HCT116 (cell line): ENCODE measurements at regions not wholly inside any gene's neighbourhood (a gene's known extent, or its start where the extent isn't known, plus 50 kb on each side); places are given as distances from the start of the nearest gene placed in this dataset.

Experiments used
- ATAC-seq: fragments of 200-7000 bp; cut with Tn5 transposase; 2 replicates; pipeline ENCODE4 v1.9.1; 2020; ENCODE audit warnings: mild to moderate bottlenecking, moderate library complexity
- BruUV-seq: library from RNA; stranded (reverse); fragments of 400-500 nt; replicated peaks from 2 replicates; lab custom pipeline; 2021; lab: Mats Ljungman, UMichigan
- CTCF ChIA-PET: fragments of 300-600 bp; sonication (Branson Sonifier 250); formaldehyde crosslinking; loops from one replicate; lab custom pipeline; 2021; ENCODE audit warnings: antibody characterized with exemption; lab: Charles Lee
- POLR2A ChIA-PET: fragments of 300-600, 350-600 bp; sonication (Branson Sonifier 250); formaldehyde crosslinking; loops from one replicate; lab custom pipeline; 2021; ENCODE audit warnings: antibody characterized with exemption; lab: Charles Lee
- RAD21 ChIA-PET, 2 experiments: fragments of 300-600 bp; sonication (Branson Sonifier 250); formaldehyde crosslinking; loops; one replicate each; lab custom pipeline; 2023; ENCODE audit warnings: low total read pairs in 2 of 2; ENCODE audit not compliant: uncharacterized antibody in 2 of 2, unreplicated experiment in 2 of 2, low non-redundant PET in 1 of 2; lab: Charles Lee
- DNase-seq: peaks from one replicate; pipeline ENCODE4 v3.0.0-alpha.2; 2010; ENCODE audit warnings: low read depth, low spot score
- H2AFZ ChIP-seq: fragments of 200-600 bp; shearing (Covaris generic), sonication (generic); 2 replicates; pipeline ENCODE4 v1.6.1; 2017; ENCODE audit warnings: low read depth, mixed run types, mixed read lengths, antibody characterized with exemption, low read length; ENCODE audit not compliant: poor library complexity, severe bottlenecking
- H3K27ac ChIP-seq: 2 replicates; pipeline ENCODE4 v1.5.1; 2012; ENCODE audit warnings: low read depth, low read length
- H3K27me3 ChIP-seq: fragments of 200-600 bp; sonication (generic); 2 replicates; pipeline ENCODE4 v1.6.1; 2016; ENCODE audit warnings: mixed run types, low read length, mixed read lengths; ENCODE audit not compliant: insufficient read depth
- H3K36me3 ChIP-seq, 2 experiments: fragments of 200-500 bp in 1 of 2; fragments of 200-600 bp in 1 of 2; sonication (Bioruptor generic) in 1 of 2; sonication (generic) in 1 of 2; 2 replicates each; pipeline versions ENCODE4 v1.5.1 to v1.6.1; 2014 to 2016; ENCODE audit warnings: low read length in 2 of 2, inconsistent platforms in 1 of 2, mixed read lengths in 1 of 2, mixed run types in 1 of 2; ENCODE audit not compliant: insufficient read depth in 2 of 2, control insufficient read depth in 1 of 2
- H3K4me1 ChIP-seq, 2 experiments: fragments of 200-600 bp in 1 of 2; sonication (generic) in 1 of 2; 2 replicates each; pipeline versions ENCODE4 v1.5.1 to v1.6.1; 2012 to 2017; ENCODE audit warnings: low read length in 2 of 2, inconsistent platforms in 1 of 2, mild to moderate bottlenecking in 1 of 2, mixed read lengths in 1 of 2, mixed run types in 1 of 2, moderate library complexity in 1 of 2; ENCODE audit not compliant: insufficient read depth in 2 of 2, control insufficient read depth in 1 of 2
- H3K4me2 ChIP-seq: fragments of 200-600 bp; sonication (generic); 2 replicates; pipeline ENCODE4 v1.6.1; 2017; ENCODE audit warnings: mixed run types, low read length, mixed read lengths
- H3K4me3 ChIP-seq, 2 experiments: fragments of 200-600 bp in 1 of 2; sonication (generic) in 1 of 2; replicated peaks in 1 of 2; 2 replicates each; pipeline ENCODE4 v1.5.1; 2011 to 2016; ENCODE audit warnings: low read length in 2 of 2, control low read depth in 1 of 2, low read depth in 1 of 2, mild to moderate bottlenecking in 1 of 2, mixed read lengths in 1 of 2, mixed run types in 1 of 2
- H3K79me2 ChIP-seq: fragments of 200-600 bp; sonication (generic); 2 replicates; pipeline ENCODE4 v1.6.1; 2017; ENCODE audit warnings: mild to moderate bottlenecking, mixed run types, low read length, moderate library complexity, mixed read lengths; ENCODE audit not compliant: insufficient read depth
- H3K9ac ChIP-seq: fragments of 200-600 bp; sonication (generic); 2 replicates; pipeline ENCODE4 v1.6.1; 2016; ENCODE audit warnings: low read length, mixed read lengths
- H3K9me2 ChIP-seq: fragments of 200-600 bp; sonication (generic), shearing (Covaris generic); 2 replicates; pipeline ENCODE4 v1.6.1; 2017; ENCODE audit warnings: mixed run types, mild to moderate bottlenecking, moderate library complexity; ENCODE audit not compliant: insufficient read depth
- H3K9me3 ChIP-seq, 2 experiments: fragments of 200-500 bp in 1 of 2; fragments of 200-600 bp in 1 of 2; sonication (Bioruptor generic) in 1 of 2; sonication (generic) in 1 of 2; 2 replicates each; pipeline ENCODE4 v1.6.1; 2014 to 2017; ENCODE audit warnings: low read length in 2 of 2, mixed read lengths in 2 of 2, inconsistent platforms in 1 of 2, low read depth in 1 of 2, mild to moderate bottlenecking in 1 of 2, mixed run types in 1 of 2, moderate library complexity in 1 of 2; ENCODE audit not compliant: control insufficient read depth in 1 of 2, insufficient read depth in 1 of 2
- H4K20me1 ChIP-seq: fragments of 200-600 bp; sonication (generic), shearing (Covaris generic); 2 replicates; pipeline ENCODE4 v1.6.1; 2017; ENCODE audit warnings: mixed run types, mild to moderate bottlenecking, moderate library complexity; ENCODE audit not compliant: insufficient read depth
- ATF3 ChIP-seq: IDR thresholded peaks from 2 replicates; pipeline ENCODE4 v1.6.1; 2012
- CBX3 ChIP-seq: IDR thresholded peaks from 2 replicates; pipeline ENCODE4 v1.6.1; 2012; ENCODE audit warnings: low read depth
- CEBPB ChIP-seq: IDR thresholded peaks from 2 replicates; pipeline ENCODE4 v1.6.1; 2012; ENCODE audit warnings: low read depth
- CTCF ChIP-seq, 3 experiments: fragments of 200-600 bp in 1 of 3; sonication (generic) in 1 of 3; IDR thresholded peaks in 2 of 3; conservative IDR thresholded peaks in 1 of 3; 2 replicates each; pipeline ENCODE4 v1.5.1; 2012 to 2017; ENCODE audit warnings: low read depth in 2 of 3, low read length in 2 of 3, antibody characterized with exemption in 1 of 3, borderline replicate concordance in 1 of 3, control low read depth in 1 of 3, mild to moderate bottlenecking in 1 of 3, mixed read lengths in 1 of 3, mixed run types in 1 of 3, moderate library complexity in 1 of 3; ENCODE audit not compliant: insufficient read depth in 1 of 3
- ELF1 ChIP-seq: IDR thresholded peaks from 2 replicates; pipeline ENCODE4 v1.6.1; 2012; ENCODE audit warnings: low read depth, borderline replicate concordance
- EZH2 ChIP-seq: fragments of 200-600 bp; sonication (generic); IDR thresholded peaks from 2 replicates; pipeline ENCODE4 v1.6.1; 2017; ENCODE audit warnings: antibody characterized with exemption, mixed run types
- EZH2phosphoT487 ChIP-seq: fragments of 200-600 bp; IDR thresholded peaks from 2 replicates; pipeline ENCODE4 v1.6.1; 2018; ENCODE audit warnings: antibody characterized with exemption, borderline replicate concordance
- JUND ChIP-seq: IDR thresholded peaks from 2 replicates; pipeline ENCODE4 v1.6.1; 2012
- POLR2A ChIP-seq: IDR thresholded peaks from 2 replicates; pipeline ENCODE4 v1.7.0; 2011; ENCODE audit warnings: borderline replicate concordance; ENCODE audit not compliant: insufficient read depth, insufficient read length; ENCODE audit errors: extremely low read depth
- POLR2AphosphoS5 ChIP-seq: IDR thresholded peaks from 2 replicates; pipeline ENCODE4 v1.6.1; 2011; ENCODE audit warnings: mild to moderate bottlenecking, low read depth, low read length, moderate library complexity
- RAD21 ChIP-seq: IDR thresholded peaks from 2 replicates; pipeline ENCODE4 v1.6.1; 2012; ENCODE audit warnings: low read depth, mild to moderate bottlenecking
- REST ChIP-seq: IDR thresholded peaks from 2 replicates; pipeline ENCODE4 v1.6.1; 2012; ENCODE audit warnings: low read depth
- SIN3A ChIP-seq: IDR thresholded peaks from 2 replicates; pipeline ENCODE4 v1.6.1; 2012; ENCODE audit warnings: low read depth
- SP1 ChIP-seq: IDR thresholded peaks from 2 replicates; pipeline ENCODE4 v1.6.1; 2012; ENCODE audit warnings: low read depth
- SRF ChIP-seq: IDR thresholded peaks from 2 replicates; pipeline ENCODE4 v1.6.1; 2012; ENCODE audit warnings: low read depth
- TCF7L2 ChIP-seq: IDR thresholded peaks from 2 replicates; pipeline ENCODE4 v1.7.0; 2011; ENCODE audit warnings: borderline replicate concordance, inconsistent platforms; ENCODE audit not compliant: insufficient read depth, insufficient read length; ENCODE audit errors: extremely low read depth
- YY1 ChIP-seq: IDR thresholded peaks from 2 replicates; pipeline ENCODE4 v1.6.1; 2011; ENCODE audit warnings: low read length, low read depth, moderate library complexity, mild to moderate bottlenecking; ENCODE audit not compliant: insufficient replicate concordance; ENCODE audit errors: extremely low read depth
- ZBTB33 ChIP-seq: IDR thresholded peaks from 2 replicates; pipeline ENCODE4 v1.6.1; 2011; ENCODE audit warnings: mild to moderate bottlenecking, low read length, moderate library complexity; ENCODE audit not compliant: insufficient replicate concordance; ENCODE audit errors: extremely low read depth
- ZFX ChIP-seq: fragments of 450-650 bp; IDR thresholded peaks from 2 replicates; pipeline ENCODE4 v1.6.1; 2017
- ZNF274 ChIP-seq: fragments of 200-500 bp; sonication (Bioruptor generic); IDR thresholded peaks from 2 replicates; pipeline ENCODE4 v1.6.1; 2014; ENCODE audit warnings: mild to moderate bottlenecking, low read depth, low read length, inconsistent platforms
- intact Hi-C: fragments of 100-400 bp; cut with micrococcal nuclease; formaldehyde crosslinking; loops from 2 replicates; pipeline ENCODE4 v1.10.0; 2022

- Histone ChIP-seq H3K4me3 (no peak overlapping the region; a peak in 1 of 4 replicates), H3K9me2 (no peaks in the 10 kb centered on the region), H3K36me3 (no peaks in the 10 kb centered on the region), H3K9ac (no peak overlapping the region), H3K4me2 (peak overlapping the region; percentile 54), H3K9me3 (no peaks in the 10 kb centered on the region), H2AFZ (peak overlapping the region; percentile 85), H4K20me1 (no peaks in the 10 kb centered on the region), H3K79me2 (no peaks in the 10 kb centered on the region), H3K27ac (no peak overlapping the region), H3K27me3 (no peaks in the 10 kb centered on the region), H3K4me1 (peaks cover 8 to 9% of the 10 kb centered on the region in 2 experiments; a peak in 3 of 4 replicates)
- RAD21 ChIA-PET = no interaction called here
- CTCF ChIA-PET = no interaction called here
- POLR2A ChIA-PET = no interaction called here
- ATAC-seq (peak; percentile 42), DNase-seq (peak; percentile 4)
- TF ChIP-seq RAD21 (no peak), ATF3 (no peak), SP1 (no peak), CBX3 (no peak), ELF1 (no peak), REST (no peak), TCF7L2 (no peak), EZH2phosphoT487 (no peak), SRF (no peak), SIN3A (no peak), POLR2A (no peak), POLR2AphosphoS5 (no peak), EZH2 (no peak), JUND (no peak), CTCF (IDR thresholded peaks at IDR 0.05 in 2 of 3, conservative IDR thresholded peaks at IDR 0.05 in 1 of 3; ENCODE audit: borderline replicate concordance in 1 of 3, insufficient read depth in 1 of 3, low read depth in 2 of 3, low read length in 2 of 3) (no peak), CEBPB (no peak), YY1 (no peak), ZBTB33 (no peak), ZNF274 (no peak), ZFX (no peak)
- intact Hi-C loops = no loop called here
- BruUV-seq = no TSS peak
Measured at GRCh38 chr21:38993561-38993960, 187.8 kb downstream of the ETS2 start.
